ENCODE measurements at regions not wholly inside any gene's neighbourhood (a gene's known extent, or its start where the extent isn't known, plus 50 kb on each side); places are given as distances from the start of the nearest gene placed in this dataset.

DNA sequence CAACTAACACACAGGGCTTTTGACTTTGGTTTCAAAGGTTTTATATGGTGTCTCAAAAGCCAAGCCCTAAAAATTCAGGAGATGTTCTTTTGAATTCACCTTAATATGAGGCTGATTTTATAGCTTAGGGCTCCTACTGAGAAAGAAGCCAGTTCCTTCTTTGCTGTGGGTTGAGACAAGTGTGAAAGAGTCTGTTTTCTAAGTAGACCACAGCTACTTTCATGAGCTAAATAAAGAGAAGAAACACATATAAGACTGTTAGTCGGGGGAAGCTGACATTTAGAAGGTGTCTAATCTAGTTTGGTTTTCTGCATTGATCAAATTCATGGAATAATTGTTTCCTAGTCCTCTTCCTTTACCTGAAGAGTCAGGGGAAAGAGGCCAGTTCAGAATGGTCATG is 332.1 kb upstream of the CELF2 start:
- TF ChIP-seq, protein P1, sequence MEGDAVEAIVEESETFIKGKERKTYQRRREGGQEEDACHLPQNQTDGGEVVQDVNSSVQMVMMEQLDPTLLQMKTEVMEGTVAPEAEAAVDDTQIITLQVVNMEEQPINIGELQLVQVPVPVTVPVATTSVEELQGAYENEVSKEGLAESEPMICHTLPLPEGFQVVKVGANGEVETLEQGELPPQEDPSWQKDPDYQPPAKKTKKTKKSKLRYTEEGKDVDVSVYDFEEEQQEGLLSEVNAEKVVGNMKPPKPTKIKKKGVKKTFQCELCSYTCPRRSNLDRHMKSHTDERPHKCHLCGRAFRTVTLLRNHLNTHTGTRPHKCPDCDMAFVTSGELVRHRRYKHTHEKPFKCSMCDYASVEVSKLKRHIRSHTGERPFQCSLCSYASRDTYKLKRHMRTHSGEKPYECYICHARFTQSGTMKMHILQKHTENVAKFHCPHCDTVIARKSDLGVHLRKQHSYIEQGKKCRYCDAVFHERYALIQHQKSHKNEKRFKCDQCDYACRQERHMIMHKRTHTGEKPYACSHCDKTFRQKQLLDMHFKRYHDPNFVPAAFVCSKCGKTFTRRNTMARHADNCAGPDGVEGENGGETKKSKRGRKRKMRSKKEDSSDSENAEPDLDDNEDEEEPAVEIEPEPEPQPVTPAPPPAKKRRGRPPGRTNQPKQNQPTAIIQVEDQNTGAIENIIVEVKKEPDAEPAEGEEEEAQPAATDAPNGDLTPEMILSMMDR (optimal IDR thresholded peaks at IDR 0.05 in 1 of 3, IDR thresholded peaks at IDR 0.05 in 1 of 3, conservative IDR thresholded peaks at IDR 0.05 in 1 of 3; ENCODE audit: extremely low read depth in 1 of 3, insufficient read depth in 2 of 3, low read length in 3 of 3), result no peak
- no peak for TF ChIP-seq EZH2 (IDR thresholded peaks at IDR 0.05; ENCODE audit: low read length)
- Histone ChIP-seq H3K27me3 (ENCODE audit: control insufficient read depth, extremely low read depth, insufficient read depth, low read length) (no peaks in the 10 kb centered on the region), H3K9ac (ENCODE audit: control insufficient read depth, extremely low read depth, insufficient read depth, low read length) (no peak overlapping the region), H3K4me3 (ENCODE audit: control insufficient read depth in 2 of 3, extremely low read depth in 1 of 3, insufficient read depth in 2 of 3, low read depth in 1 of 3, low read length in 3 of 3) (no peak overlapping the region), H3K27ac (ENCODE audit: control insufficient read depth, insufficient read depth, low read length) (no peak overlapping the region), H3K9me3 (ENCODE audit: control insufficient read depth, low read depth, low read length) (no peaks in the 10 kb centered on the region), H2AFZ (ENCODE audit: control insufficient read depth, low read length) (no peak overlapping the region), H3K36me3 (ENCODE audit: control insufficient read depth in 2 of 2, extremely low read depth in 1 of 2, insufficient read depth in 2 of 2, low read length in 2 of 2) (no peaks in the 10 kb centered on the region), H3K4me1 (ENCODE audit: control insufficient read depth, extremely low read depth, insufficient read depth, low read length) (no peaks in the 10 kb centered on the region), H4K20me1 (ENCODE audit: control insufficient read depth, extremely low read depth, insufficient read depth, low read length) (no peaks in the 10 kb centered on the region), H3K9me1 (ENCODE audit: control insufficient read depth, extremely low read depth, insufficient read depth, low read length) (no peaks in the 10 kb centered on the region), H3K4me2 (ENCODE audit: control insufficient read depth, extremely low read depth, insufficient read depth, low read depth, low read length) (no peak overlapping the region), H3K79me2 (ENCODE audit: control insufficient read depth, insufficient read depth, low read length) (no peaks in the 10 kb centered on the region)
- DNase-seq (ENCODE audit: low read depth, low spot score) (no peak), FAIRE-seq (no peak)
- dilution Hi-C loops (cut with MboI; ENCODE audit: extremely low pct_ligation_motif_present, low sequenced_read_pairs), result no loop called here

DNA sequence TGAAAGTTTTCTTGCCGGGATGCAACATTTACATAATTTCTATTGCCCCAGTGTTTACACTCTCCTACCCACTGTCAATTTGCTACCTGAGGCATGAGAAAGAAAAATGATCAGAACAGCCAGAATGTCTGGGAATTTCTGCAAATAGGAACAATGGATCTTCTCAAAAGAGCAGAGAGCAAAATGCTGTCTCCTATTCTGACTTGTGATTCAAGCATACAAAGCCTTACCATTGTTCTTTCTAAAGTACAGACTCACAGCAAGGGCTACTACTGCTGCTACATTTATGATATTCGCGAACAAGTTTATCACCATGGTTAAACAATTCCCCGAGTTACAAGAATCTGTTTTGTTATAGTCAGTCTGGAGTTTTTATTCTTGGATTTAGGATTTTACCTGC is 329.9 kb upstream of the CELF2 start:
- FAIRE-seq (no peak), DNase-seq (ENCODE audit: low read depth, low spot score) (no peak)
- no peaks in the 10 kb centered on the region for H3K9me1 ChIP-seq (ENCODE audit: control insufficient read depth, extremely low read depth, insufficient read depth, low read length)
- H3K4me1 ChIP-seq (ENCODE audit: control insufficient read depth, extremely low read depth, insufficient read depth, low read length), result no peaks in the 10 kb centered on the region
- no peak overlapping the region for H2AFZ ChIP-seq (ENCODE audit: control insufficient read depth, low read length)
- H3K9me3 ChIP-seq (ENCODE audit: control insufficient read depth, low read depth, low read length), result no peaks in the 10 kb centered on the region
- H4K20me1 ChIP-seq (ENCODE audit: control insufficient read depth, extremely low read depth, insufficient read depth, low read length), result no peaks in the 10 kb centered on the region
- no peak overlapping the region for H3K27ac ChIP-seq (ENCODE audit: control insufficient read depth, insufficient read depth, low read length)
- H3K79me2 ChIP-seq (ENCODE audit: control insufficient read depth, insufficient read depth, low read length), result no peaks in the 10 kb centered on the region
- no peak for TF ChIP-seq EZH2 (IDR thresholded peaks at IDR 0.05; ENCODE audit: low read length)
- TF ChIP-seq, protein P1 (optimal IDR thresholded peaks at IDR 0.05 in 1 of 3, IDR thresholded peaks at IDR 0.05 in 1 of 3, conservative IDR thresholded peaks at IDR 0.05 in 1 of 3; ENCODE audit: extremely low read depth in 1 of 3, insufficient read depth in 2 of 3, low read length in 3 of 3), result no peak
- no peak overlapping the region for H3K4me3 ChIP-seq (ENCODE audit: control insufficient read depth in 2 of 3, extremely low read depth in 1 of 3, insufficient read depth in 2 of 3, low read depth in 1 of 3, low read length in 3 of 3)
- H3K36me3 ChIP-seq (ENCODE audit: control insufficient read depth in 2 of 2, extremely low read depth in 1 of 2, insufficient read depth in 2 of 2, low read length in 2 of 2), result no peaks in the 10 kb centered on the region
- no peaks in the 10 kb centered on the region for H3K27me3 ChIP-seq (ENCODE audit: control insufficient read depth, extremely low read depth, insufficient read depth, low read length)
- H3K4me2 ChIP-seq (ENCODE audit: control insufficient read depth, extremely low read depth, insufficient read depth, low read depth, low read length), result no peak overlapping the region
- H3K9ac ChIP-seq (ENCODE audit: control insufficient read depth, extremely low read depth, insufficient read depth, low read length), result no peak overlapping the region
- dilution Hi-C loops (cut with MboI; ENCODE audit: extremely low pct_ligation_motif_present, low sequenced_read_pairs), result no loop called here
